GM19035 (cell line): ENCODE measurements at regions not wholly inside any gene's neighbourhood (a gene's known extent, or its start where the extent isn't known, plus 50 kb on each side); places are given as distances from the start of the nearest gene placed in this dataset.

Source experiments
- ATAC-seq: cut with Tn5 transposase; IDR thresholded peaks from one replicate; pipeline ENCODE4 v1.9.1; 2021; ENCODE audit not compliant: unreplicated experiment

DNA sequence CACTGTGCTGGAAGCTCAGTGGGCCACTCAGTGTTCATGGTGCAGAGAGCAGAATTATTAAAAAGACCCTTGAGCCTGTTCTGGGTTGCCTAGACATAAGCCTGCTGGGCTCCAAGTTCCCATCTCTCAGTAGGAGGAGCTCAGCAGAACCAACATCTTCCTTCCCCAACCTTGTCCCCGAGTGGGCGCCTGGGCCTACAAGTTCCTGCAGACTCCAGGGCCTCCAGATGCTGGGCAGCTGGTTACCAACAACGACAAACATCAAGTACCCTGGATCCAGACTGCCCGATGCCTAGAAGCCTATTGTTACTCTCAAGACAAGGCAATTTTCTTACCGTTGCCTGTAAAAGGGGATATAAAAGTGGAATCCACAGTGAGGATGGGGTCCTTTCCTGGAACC is 214.2 kb downstream of the HAUS1 start:
- no peak for ATAC-seq

DNA sequence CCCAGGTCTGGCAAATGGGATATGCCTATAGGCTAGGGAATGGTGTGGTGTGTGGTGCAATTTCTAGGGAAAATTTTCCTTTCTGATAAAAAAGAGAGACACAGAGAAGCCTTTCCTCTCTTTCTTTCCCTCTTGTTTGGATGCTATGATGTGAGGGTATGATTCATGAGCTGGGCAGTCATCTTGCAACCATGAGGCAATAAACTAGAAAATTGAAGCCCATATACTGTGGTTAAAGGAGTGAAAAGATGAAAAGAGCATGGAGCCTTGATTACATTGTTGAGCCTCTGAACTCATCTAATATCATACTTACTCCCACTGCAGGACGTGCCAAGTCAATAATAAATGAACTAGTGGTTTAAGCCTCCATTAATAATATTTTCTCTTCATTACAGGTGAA is 215.6 kb downstream of the HAUS1 start:
- ATAC-seq: no peak

DNA sequence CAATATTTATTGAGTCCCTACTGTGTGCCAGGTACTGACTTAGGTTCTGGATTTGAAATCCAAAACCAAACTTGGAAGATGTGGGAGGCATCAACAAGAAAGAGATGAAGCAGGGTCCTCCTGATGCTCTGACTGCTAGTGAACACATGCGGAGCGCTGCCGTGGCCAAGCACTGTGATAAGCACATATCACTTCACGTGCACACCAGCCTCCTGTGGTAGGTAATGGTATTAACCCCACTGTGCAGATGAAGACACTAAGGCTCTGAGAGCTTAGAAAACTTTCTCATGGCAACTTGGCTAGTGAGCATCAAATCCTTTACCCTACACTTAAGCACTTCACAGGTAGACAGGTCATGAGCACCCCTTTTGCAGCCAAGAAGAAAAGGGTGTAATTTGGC is 216.1 kb downstream of the HAUS1 start:
- no peak for ATAC-seq

DNA sequence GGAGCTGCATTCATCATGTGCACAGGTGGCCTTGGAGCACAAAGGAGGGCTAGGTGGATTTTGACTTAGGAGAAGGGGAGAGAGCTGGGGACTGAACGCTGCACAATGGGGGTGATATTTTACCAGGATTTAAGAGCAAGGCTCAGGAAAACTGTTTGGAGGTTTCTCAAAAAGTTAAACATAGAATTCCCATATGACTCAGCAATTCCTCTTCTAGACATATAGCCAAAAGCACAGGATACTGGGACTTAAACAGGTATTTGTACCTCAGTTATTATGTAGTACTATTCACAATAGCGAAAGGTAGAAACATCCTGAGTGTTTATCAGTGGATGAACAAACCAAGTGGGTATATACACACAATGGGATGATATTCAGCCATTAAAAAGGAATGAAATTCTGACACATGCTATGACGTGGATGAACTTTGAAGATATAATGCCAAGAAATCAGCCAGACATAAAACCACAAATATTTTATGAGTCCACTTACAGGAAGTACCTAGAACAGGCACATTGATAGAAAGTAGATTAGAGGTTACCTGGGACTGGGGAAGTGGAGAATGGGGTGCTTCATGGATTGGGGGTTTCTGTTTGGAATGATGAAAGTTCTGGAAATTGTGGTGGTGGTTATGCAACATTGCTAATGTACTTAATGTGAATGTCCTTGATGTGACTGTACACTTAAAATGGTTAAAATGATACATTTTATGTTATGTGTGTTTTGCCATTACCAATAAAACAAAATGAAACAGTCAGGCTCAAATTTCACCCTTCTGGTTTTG is 216.9 kb downstream of the HAUS1 start:
- no peak for ATAC-seq

DNA sequence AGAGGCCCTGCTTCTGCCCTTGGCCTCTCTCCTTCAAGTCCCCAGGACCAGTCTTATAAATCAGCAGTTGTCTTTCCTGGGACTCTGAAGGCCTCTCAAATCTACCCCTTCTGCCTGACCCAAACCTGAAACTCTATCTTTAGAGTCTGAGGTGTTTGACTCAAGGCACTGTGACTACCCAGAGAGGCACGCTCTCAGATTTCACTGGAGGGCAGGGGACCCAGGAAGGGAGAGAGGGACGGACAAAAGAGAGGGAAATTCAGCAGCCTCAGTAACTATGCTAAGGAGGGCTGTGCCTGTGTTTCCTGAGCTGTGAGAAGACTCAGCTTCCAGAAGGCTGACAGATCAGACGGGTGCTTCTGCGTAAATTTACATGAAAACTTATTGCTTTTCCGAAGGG is 217.8 kb downstream of the HAUS1 start:
- no peak for ATAC-seq

DNA sequence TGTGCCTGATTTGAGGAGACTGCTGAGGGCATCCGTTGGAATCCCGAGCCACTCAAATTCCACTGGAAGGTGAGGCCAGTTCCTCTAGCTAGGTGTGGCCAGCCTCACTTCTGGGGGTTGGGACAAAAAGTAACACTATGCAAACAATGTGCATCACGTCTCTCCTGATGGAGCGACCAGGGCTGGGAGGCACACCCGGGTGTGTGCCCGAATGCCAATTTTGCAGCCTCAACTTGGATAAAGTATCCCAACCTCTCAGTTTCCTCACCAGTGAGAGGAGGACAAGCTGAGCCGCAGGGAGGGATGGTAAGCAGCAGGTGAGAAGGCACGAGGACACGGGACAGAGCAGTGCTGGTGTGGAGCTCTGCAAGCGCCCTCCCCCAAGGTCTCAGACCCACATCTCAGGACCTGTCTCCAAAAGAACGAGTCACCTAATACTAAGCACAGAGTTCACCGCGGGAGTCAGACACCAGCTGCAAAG is 218.3 kb downstream of the HAUS1 start:
- ATAC-seq: no peak

DNA sequence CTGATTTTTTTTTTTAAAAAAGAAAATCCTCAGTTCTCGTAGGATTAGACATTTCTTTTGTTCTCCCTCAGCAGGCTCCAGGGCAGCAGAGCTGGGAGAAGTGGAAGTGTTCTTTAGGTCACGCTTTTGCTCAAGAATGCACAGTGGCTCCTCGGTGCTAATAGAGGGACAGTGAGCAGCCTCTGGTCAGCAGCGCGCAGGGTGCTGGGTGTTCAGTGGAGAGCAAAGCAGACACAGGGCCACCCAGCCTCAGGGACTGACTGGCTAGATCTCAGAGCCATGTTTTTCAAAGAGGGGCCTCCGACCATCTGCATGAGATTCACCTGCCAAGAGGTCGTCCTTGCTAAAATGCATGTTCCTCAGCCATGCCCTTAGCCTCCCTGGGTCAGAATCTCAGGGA is 218.8 kb downstream of the HAUS1 start:
- ATAC-seq: no peak

DNA sequence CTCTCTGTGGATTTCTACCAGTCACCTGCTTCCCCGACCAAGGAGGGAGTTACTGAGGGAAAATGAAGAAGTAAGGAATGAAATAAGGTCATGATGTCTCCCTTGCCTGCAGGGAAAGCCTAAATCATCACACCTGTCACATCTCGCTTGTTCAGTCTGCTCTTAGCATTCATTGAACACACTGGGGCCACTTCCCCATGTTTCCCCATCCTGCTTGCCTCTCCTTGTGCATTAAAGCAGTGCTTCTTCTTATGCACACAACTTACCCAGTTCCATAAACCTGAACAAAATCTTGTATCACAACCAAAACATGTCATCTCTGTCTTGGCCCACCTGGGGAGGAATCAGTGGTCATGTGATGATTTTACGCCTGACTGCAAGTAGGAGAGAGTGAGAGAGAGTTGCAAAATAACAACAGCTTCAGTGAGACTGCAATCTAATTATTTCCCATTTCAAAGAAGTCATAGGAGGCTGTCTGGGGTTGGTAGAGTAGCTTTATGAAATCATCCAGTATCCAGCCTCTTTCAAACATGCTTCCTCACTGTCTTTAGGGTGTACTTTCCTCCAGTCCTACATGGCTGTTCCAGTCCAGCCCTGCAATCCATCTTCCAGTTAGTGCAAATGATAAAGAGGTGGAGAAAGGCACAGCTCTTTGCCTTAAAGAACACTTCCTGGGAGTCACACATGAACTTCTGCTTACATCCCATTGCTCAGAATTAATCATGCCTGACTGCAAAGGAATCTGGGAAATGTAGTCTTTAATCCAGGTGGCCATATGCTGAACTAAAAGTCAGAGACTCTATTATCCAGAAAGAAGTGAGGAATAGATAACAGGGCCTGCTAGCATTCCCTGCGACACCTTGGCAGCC is 220.1 kb downstream of the HAUS1 start:
- ATAC-seq: no peak

DNA sequence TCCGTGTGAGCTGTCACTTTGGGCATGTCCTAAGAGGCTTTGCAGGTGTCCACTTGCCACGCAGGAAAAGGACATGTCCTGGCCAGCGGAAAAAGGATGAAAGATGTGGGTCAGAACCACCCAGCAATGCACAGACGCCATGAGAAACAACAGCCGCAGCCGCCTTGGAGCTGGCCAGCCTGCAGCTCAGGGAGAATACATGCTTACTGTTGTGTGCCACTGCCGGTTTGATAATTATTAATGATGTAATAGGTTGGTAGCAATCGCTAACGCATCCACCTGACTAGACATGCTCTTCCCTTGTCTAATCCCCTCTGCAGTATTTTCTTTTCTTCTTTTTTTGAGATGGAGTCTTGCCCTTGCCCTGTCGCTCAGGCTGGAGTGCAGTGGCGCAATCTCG is 221.7 kb downstream of the HAUS1 start:
- ATAC-seq: no peak

DNA sequence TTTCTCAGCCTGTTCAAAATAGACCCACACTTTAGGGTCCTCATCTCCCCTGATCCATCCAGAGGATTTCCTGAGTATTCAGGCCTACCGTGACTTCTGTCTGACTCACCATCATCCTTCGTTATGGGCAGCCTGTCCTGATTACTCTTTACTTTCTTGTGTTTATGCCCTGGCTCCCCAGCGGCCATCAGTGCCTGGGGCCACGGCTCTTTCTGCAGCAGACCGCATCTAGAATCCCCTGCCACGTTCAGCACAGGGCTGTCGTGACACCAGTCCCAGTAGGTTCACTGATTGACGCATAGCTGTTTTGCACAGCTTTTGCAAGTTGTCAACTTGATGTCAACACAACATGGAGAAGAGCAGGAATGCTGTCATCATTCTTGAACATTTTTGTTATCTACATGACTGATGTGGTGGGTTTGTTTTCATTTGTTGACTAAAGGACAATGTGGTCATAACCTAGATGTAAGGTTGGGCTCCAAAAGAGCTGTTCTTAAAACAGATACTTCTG is 225.6 kb downstream of the HAUS1 start:
- ATAC-seq: no peak

DNA sequence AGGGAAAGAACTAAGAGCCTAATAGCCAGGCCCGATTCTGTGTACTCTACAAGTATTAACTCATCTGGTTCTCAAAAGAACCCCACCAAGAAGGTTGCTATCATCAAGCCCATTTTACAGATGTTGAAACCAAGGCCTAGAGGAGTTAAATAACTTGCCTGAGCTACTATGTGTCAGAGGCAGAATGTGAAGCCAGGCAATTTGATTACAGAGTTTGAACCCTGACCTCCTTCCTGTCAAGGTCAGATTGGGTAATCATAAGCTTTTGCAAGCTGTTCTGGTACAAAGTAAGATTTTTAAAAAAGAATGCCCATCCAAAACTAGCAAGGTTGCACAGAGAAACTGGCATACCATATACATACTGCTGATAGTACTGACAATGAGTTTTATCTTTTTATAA is 227.1 kb downstream of the HAUS1 start:
- no peak for ATAC-seq

DNA sequence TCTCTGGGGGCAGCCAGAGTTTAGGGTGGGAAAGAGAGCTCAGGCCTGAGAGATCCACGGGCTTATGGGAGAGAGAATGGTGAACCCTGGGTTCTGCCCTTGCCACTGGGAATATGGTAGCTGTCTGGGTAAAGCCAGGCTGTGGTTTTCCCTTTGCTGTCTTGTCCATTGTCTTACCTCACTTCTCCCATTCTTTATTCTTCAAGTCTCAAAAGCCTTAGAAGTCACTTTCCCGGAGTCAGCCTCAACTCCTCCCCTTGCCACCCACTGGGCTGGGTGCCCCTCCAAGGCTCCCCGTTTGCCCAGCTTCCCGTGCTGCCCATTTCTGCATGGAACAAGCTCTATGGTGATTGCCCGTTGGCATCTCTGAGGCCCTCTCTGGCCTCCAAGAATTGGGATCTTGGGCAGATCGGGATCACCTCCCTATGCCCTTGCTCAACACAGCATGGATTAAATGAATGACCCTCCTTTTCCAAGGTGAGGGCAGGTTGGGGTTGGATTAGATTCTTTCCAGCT is 228.2 kb downstream of the HAUS1 start:
- ATAC-seq: no peak

DNA sequence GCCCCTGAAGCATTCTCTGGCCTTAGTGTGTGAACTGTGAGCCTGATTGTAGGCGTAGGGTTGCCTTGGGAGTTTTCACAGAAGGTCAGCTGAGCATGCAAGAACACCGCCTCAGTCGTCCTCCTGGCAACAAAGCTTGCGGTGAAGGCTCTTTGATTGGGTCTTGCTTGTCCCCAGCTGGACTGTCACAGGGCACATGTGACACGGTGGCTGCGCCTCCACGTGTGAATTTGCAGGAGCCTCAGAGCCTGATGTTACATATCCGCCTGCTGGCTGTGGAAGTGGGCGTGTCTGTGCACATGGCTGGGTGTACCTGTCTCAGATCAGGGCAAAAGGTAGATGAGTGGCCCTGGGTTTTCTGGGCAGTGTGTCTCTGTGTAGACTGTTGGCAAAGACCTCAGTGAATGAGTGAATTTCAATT is 228.7 kb downstream of the HAUS1 start:
- ATAC-seq: no peak

DNA sequence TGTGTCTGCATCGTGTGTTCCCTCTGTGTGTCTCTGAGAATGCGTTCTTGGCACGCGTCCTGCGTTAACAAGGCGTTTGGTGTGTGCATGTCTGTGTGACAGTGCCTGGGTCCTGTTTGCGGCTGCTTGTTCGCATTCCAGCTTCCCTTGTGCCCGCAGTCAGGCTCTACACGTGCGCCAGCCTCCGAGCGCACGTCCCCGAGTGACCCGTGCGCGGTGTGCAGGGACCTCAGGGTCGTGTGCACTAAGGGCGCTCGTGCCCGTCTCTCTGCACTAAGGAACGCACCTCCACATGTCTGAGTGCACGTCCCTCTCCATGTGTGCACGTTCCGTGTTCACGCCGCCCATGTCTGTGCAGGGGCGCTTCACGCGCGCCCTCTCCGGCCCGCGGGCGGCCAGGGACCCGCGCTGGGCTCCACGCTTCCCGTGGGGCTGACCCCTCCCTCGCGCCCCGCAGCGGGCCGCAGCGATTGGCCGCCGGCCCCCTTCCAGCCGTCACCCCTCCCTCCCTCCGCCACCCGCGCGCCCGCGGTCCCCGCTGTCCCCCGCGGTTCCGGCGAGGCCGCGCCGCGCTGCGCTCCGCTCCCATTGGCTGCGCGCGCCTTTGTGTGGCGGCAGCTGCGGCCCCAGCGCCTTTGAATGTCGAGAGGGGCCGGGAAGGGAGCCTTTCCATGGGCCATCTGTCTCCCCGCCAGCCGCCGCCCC is 229.4 kb downstream of the HAUS1 start:
- no peak for ATAC-seq

DNA sequence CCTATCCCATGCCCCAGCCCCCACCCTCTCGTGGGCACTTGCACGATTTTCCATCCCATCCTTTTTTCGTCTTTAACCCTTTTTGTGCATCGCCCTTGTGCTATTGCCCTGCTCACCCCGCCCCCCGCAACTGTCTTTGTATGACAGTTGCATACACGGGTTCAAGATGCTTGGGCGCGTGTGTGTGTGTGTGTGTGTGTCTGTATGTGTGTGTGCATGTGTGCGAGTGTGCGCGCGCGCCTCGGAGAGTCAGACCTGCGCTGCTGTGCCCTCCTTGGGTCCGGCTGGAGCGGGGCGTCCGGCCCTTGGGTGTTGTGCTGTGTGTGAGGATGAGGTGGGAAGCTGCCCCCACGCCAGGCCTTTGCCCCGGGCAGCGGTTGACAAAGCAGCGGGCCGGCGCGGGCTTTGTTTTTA is 230.7 kb downstream of the HAUS1 start:
- ATAC-seq: no peak

DNA sequence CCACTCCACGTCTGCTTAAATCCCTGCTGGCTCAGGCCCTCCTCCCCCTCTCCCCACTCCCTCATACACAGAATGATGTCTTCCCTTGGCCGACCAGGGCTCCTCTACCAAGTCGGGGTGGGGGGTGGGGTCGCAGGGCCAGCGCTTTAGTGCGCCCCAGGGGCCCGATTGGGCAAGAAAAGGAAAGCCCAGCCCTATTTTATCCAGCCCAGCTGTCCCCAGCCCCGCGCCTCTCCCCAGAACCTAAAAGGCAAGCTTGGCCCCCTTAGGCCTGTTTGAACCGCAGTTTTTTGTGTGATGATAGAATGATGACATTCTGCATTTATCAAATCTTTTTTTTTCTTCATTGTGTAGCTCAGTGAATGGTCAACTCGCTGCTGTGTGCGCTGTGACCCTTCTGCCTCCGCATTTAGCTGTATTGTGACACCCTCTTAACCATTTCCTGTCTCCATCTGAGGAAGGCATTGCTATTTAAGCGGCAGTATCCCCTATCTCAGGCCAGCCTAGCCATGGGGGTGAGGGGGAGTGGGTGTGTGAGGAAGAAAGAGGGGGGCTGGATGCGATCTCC is 231.4 kb downstream of the HAUS1 start:
- ATAC-seq: no peak

DNA sequence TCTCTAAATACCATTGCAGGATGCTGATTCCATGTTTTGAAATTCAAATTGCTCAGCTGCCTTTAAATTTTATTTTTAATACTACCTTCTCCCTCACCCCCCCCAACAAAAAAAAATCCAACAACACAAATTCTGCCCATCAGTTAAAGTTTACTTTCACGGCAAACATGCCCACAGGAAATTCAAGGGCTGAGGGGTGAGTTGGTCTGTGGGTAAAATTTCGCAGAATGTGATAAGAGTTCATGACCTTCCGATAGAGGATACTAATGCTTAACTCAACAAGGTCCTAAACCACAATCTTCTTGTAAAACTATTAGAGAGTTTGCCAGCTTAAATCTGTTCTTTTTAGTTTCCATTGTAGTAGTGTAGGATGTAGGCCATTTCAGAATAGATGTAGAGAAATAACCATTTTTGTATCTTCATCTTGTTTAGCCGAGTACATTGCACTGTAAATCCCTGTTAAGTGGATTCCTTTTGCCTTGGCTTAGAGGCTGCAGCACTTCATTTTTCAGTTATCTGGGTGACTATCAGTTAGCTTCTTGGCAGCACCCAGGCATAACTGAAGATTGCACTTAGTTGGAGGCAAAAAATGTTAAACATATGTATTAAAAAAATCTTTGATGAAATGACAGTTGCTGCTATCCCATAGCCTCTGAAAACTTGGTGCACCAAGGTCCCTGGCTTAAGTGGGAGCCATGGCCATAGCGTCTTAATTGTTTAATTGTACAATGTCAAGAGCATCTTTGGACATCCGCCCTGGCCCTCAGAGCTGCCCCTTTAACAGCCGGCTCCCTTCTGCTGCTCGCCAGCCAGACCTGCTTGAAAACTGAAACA is 232.3 kb downstream of the HAUS1 start:
- no peak for ATAC-seq

DNA sequence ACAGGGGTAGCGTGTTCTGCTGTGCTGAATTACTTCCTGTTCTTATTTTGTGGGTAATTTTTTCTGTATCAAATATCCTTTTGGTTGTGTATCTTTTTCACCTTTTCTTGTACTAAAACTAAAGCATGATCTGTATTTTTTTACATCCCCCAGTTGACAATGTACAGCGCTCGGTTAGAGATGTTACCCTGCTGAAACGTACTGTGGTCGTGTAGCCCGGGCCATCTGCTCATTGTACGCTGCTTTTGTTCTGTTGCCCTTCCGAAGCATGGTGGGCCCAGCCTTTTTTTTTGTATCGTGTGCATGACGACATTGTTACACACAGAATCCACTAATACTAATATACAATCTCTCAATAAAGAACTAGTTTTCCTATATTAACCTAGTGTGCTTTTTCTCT is 233.1 kb downstream of the HAUS1 start:
- ATAC-seq: no peak

DNA sequence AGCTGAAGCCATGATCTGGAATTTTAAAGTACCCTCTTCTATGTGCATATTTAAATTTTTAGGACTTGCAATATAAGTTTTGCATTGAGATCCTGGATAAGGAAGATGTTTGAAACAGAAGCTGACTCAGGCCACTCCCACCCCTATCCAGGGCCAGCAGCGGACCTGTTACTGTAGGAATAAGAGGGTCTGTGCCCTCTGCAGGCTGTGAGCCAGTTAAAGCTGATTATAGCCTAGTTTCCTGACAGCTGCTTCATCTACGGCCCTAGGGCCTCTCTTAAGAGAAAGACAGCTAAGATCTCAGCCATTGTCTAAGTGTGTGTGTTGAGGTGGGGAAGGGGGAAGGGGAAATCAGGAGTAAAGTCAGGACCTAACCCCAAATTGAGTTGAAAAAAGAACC is 234.0 kb downstream of the HAUS1 start:
- no peak for ATAC-seq

DNA sequence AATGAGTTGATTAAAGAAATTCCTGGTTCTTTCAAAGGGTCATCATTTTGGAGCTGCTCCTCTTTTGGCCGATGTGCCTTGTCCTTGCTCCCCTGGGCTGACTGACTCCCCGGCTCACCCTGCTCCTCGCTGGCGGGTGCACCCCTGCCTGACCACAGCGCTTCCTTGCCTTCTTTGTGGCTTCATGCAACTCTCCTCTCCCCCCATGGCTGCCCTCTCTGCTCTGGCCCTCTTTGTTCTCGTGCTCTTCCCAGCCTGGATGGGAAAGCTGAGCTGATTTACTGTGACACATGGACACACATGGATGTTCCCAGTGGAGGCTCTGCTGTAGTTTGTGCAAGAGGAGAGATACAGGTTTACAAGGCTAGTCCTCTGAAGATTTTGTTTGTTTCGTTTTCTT is 234.6 kb downstream of the HAUS1 start:
- no peak for ATAC-seq
